ENCODE measurements at regions not wholly inside any gene's neighbourhood (a gene's known extent, or its start where the extent isn't known, plus 50 kb on each side); places are given as distances from the start of the nearest gene placed in this dataset.

DNA sequence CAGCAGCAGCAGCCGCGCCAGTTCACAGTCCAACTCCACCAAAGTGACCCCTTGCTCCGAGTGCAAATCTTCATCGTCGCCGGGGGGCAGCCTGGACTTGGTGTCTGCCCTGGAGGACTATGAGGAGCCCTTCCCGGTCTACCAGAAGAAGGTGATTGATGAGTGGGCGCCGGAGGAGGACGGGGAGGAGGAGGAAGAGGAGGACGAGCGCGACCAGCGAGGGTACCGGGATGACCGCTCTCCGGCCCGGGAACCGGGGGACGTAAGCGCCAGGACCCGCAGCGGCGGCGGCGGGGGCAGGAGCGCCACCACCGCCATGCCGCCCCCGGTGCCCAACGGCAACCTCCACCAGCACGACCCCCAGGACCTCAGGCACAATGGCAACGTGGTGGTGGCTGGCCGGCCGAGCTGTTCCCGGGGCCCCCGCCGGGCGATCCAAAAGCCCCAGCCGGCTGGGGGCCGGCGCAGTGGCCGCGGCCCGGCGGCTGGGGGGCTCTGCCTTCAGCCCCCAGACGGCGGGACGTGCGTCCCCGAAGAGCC lies 224.1 kb upstream of the IL12A start:
- Histone ChIP-seq H4K20me1 (ENCODE audit: control insufficient read depth, insufficient read depth, low read depth, low read length) (no peaks in the 10 kb centered on the region), H3K9me2 (replicated peaks; ENCODE audit: control insufficient read depth, low read length) (no peaks in the 10 kb centered on the region), H3K27ac (ENCODE audit: low read depth, low read length) (no peak overlapping the region), H3K4me2 (ENCODE audit: low read length) (peak overlapping the region; percentile 53), H3K27me3 (ENCODE audit: control insufficient read depth, low read length) (peaks cover 51% of the 10 kb centered on the region), H3K4me3 (ENCODE audit: low read length) (peak overlapping the region; percentile 42), H3K79me2 (ENCODE audit: control insufficient read depth, low read length) (no peaks in the 10 kb centered on the region), H3K9me3 (ENCODE audit: control insufficient read depth, insufficient read depth, low read length) (no peaks in the 10 kb centered on the region), H3K4me1 (ENCODE audit: control insufficient read depth, low read length) (peaks cover 8% of the 10 kb centered on the region; the same call in 1 of the 2 replicates), H3K36me3 (ENCODE audit: control insufficient read depth, low read length) (no peaks in the 10 kb centered on the region), H3F3A (ENCODE audit: control insufficient read depth, insufficient read depth) (no peaks in the 10 kb centered on the region)
- TF ChIP-seq EZH2phosphoT487 (IDR thresholded peaks at IDR 0.05; ENCODE audit: borderline replicate concordance, low read length), result no peak
- TF ChIP-seq, protein P1, sequence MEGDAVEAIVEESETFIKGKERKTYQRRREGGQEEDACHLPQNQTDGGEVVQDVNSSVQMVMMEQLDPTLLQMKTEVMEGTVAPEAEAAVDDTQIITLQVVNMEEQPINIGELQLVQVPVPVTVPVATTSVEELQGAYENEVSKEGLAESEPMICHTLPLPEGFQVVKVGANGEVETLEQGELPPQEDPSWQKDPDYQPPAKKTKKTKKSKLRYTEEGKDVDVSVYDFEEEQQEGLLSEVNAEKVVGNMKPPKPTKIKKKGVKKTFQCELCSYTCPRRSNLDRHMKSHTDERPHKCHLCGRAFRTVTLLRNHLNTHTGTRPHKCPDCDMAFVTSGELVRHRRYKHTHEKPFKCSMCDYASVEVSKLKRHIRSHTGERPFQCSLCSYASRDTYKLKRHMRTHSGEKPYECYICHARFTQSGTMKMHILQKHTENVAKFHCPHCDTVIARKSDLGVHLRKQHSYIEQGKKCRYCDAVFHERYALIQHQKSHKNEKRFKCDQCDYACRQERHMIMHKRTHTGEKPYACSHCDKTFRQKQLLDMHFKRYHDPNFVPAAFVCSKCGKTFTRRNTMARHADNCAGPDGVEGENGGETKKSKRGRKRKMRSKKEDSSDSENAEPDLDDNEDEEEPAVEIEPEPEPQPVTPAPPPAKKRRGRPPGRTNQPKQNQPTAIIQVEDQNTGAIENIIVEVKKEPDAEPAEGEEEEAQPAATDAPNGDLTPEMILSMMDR (IDR thresholded peaks at IDR 0.05; ENCODE audit: low read depth, low read length, poor library complexity, severe bottlenecking), result no peak

DNA sequence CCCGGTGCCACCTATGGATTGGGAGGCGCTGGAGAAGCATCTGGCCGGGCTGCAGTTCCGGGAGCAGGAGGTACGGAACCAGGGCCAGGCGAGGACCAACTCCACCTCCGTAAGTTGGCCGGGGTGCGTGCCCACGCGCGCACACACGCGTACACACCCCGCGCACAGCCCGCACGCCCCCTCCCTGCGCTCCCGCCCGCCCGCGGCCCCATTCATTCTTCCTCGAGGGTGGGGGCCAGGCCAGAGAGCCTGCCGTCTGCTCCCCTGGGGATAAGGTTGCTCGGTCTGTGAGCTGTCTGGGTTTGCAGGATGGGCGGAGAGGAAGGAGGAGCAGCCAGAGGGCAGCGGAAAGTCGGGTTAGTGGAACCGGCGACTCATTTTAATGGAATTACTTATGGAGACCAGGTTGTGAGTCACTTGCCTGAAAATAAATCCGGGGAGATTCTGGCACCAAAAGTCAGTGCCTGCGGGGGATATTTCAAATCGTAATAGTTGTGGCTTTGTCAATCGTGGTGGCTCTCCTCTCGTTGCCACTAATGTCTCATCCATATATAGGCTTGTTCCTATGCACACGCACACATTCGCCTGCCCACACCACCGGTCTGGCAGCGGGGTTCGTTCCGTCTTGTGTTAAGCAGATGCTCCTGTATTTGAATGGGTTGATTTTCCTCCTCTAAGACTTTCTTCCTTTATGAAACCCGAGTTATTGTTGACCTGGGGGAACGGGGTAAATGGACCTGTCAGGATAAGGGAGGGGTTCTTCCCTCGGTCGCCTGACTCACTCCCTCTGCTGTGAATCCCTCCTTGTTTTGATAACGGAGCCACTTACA lies 223.4 kb upstream of the IL12A start:
- Histone ChIP-seq H3K27ac (ENCODE audit: low read depth, low read length) (no peak overlapping the region), H3K4me2 (ENCODE audit: low read length) (no peak overlapping the region), H3K36me3 (ENCODE audit: control insufficient read depth, low read length) (no peaks in the 10 kb centered on the region), H3K27me3 (ENCODE audit: control insufficient read depth, low read length) (peaks cover 50% of the 10 kb centered on the region), H3K9me2 (replicated peaks; ENCODE audit: control insufficient read depth, low read length) (no peaks in the 10 kb centered on the region), H3K4me3 (ENCODE audit: low read length) (no peak overlapping the region), H3K9me3 (ENCODE audit: control insufficient read depth, insufficient read depth, low read length) (no peaks in the 10 kb centered on the region), H3K79me2 (ENCODE audit: control insufficient read depth, low read length) (no peaks in the 10 kb centered on the region), H3K4me1 (ENCODE audit: control insufficient read depth, low read length) (peaks cover 8% of the 10 kb centered on the region; the same call in 1 of the 2 replicates), H4K20me1 (ENCODE audit: control insufficient read depth, insufficient read depth, low read depth, low read length) (no peaks in the 10 kb centered on the region), H3F3A (ENCODE audit: control insufficient read depth, insufficient read depth) (no peaks in the 10 kb centered on the region)
- TF ChIP-seq EZH2phosphoT487 (IDR thresholded peaks at IDR 0.05; ENCODE audit: borderline replicate concordance, low read length), result no peak
- TF ChIP-seq, protein P1 (IDR thresholded peaks at IDR 0.05; ENCODE audit: low read depth, low read length, poor library complexity, severe bottlenecking), result no peak

DNA sequence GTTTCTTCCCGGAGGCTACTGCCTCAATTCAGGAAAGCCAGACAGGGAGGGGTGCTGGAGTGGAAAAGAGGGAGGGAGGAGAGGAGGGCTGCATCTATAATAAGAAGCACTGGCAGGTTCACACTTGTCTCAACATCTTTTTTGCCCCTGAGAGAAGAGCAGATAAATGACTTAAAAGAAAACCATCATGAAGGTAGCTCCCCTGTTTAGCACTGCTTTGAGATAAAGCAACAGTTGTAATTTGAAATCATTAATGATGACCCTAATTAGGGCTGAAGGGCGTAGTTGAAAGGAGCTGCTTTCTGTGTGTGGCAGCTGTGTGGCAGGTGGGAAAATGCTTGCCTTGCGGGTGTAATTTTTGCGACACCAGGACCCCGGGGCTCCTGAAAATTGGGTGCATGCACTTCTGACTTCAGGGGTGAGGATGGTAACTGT lies 222.8 kb upstream of the IL12A start:
- TF ChIP-seq, protein P1 (IDR thresholded peaks at IDR 0.05; ENCODE audit: low read depth, low read length, poor library complexity, severe bottlenecking), result no peak
- no peak for TF ChIP-seq EZH2phosphoT487 (IDR thresholded peaks at IDR 0.05; ENCODE audit: borderline replicate concordance, low read length)
- no peak overlapping the region for H3K4me2 ChIP-seq (ENCODE audit: low read length)
- H3K9me2 ChIP-seq (replicated peaks; ENCODE audit: control insufficient read depth, low read length), result no peaks in the 10 kb centered on the region
- peaks cover 50% of the 10 kb centered on the region for H3K27me3 ChIP-seq (ENCODE audit: control insufficient read depth, low read length)
- H4K20me1 ChIP-seq (ENCODE audit: control insufficient read depth, insufficient read depth, low read depth, low read length), result no peaks in the 10 kb centered on the region
- no peak overlapping the region for H3K4me3 ChIP-seq (ENCODE audit: low read length)
- H3F3A ChIP-seq (ENCODE audit: control insufficient read depth, insufficient read depth), result no peaks in the 10 kb centered on the region
- H3K9me3 ChIP-seq (ENCODE audit: control insufficient read depth, insufficient read depth, low read length), result no peaks in the 10 kb centered on the region
- H3K79me2 ChIP-seq (ENCODE audit: control insufficient read depth, low read length), result no peaks in the 10 kb centered on the region
- no peaks in the 10 kb centered on the region for H3K36me3 ChIP-seq (ENCODE audit: control insufficient read depth, low read length)
- H3K27ac ChIP-seq (ENCODE audit: low read depth, low read length), result no peak overlapping the region
- peaks cover 8% of the 10 kb centered on the region; the same call in 1 of the 2 replicates for H3K4me1 ChIP-seq (ENCODE audit: control insufficient read depth, low read length)

Data from DOHH2 (cell line).